ENCODE measurements at regions not wholly inside any gene's neighbourhood (a gene's known extent, or its start where the extent isn't known, plus 50 kb on each side); places are given as distances from the start of the nearest gene placed in this dataset.

GRCh38 chr7:22962775-22963350 lies 51.1 kb downstream of the HYCC1 start:
- DNase-seq (ENCODE audit: low spot score): no peak

- DNase-seq (ENCODE audit: low spot score): no peak
These were observed 55.2 kb downstream of the HYCC1 start for GRCh38 chr7:22958742-22959141.

- no peak for DNase-seq (ENCODE audit: low spot score)
These were observed 59.7 kb downstream of the HYCC1 start for GRCh38 chr7:22954251-22954650.

GRCh38 chr7:22952306-22953015 lies 61.5 kb downstream of the HYCC1 start:
- DNase-seq (ENCODE audit: low spot score): no peak

GRCh38 chr7:22949944-22950343 lies 64.0 kb downstream of the HYCC1 start:
- DNase-seq (ENCODE audit: low spot score): no peak

GRCh38 chr7:22949221-22949620 lies 64.7 kb downstream of the HYCC1 start:
- no peak for DNase-seq (ENCODE audit: low spot score)

- DNase-seq (ENCODE audit: low spot score): no peak
These were observed 65.2 kb downstream of the HYCC1 start for GRCh38 chr7:22948770-22949169.

GRCh38 chr7:22945584-22945983 lies 68.3 kb downstream of the HYCC1 start:
- peak; percentile 30 for DNase-seq (ENCODE audit: low spot score)

GRCh38 chr7:22944510-22944909 lies 69.4 kb downstream of the HYCC1 start:
- DNase-seq (ENCODE audit: low spot score): no peak

GRCh38 chr7:22944022-22944421 lies 69.9 kb downstream of the HYCC1 start:
- peak; percentile 40 for DNase-seq (ENCODE audit: low spot score)

GRCh38 chr7:22942191-22942590 lies 71.7 kb downstream of the HYCC1 start:
- peak; percentile 10 for DNase-seq (ENCODE audit: low spot score)

- no peak for DNase-seq (ENCODE audit: low spot score)
These were observed 74.1 kb downstream of the HYCC1 start for GRCh38 chr7:22939842-22940241.

- no peak for DNase-seq (ENCODE audit: low spot score)
These were observed 76.0 kb downstream of the HYCC1 start for GRCh38 chr7:22937946-22938345.

- DNase-seq (ENCODE audit: low spot score): no peak
These were observed 77.7 kb downstream of the HYCC1 start for GRCh38 chr7:22936246-22936645.

GRCh38 chr7:22935269-22935668 lies 78.7 kb downstream of the HYCC1 start:
- peak; percentile 83 for DNase-seq (ENCODE audit: low spot score)

- DNase-seq (ENCODE audit: low spot score): no peak
These were observed 79.4 kb downstream of the HYCC1 start for GRCh38 chr7:22934473-22935065.

- DNase-seq (ENCODE audit: low spot score): peak; percentile 88
These were observed 79.9 kb downstream of the HYCC1 start for GRCh38 chr7:22934023-22934422.

- DNase-seq (ENCODE audit: low spot score): no peak
These were observed 81.0 kb downstream of the HYCC1 start for GRCh38 chr7:22932896-22933295.

- DNase-seq (ENCODE audit: low spot score): no peak
These were observed 82.9 kb downstream of the HYCC1 start for GRCh38 chr7:22931011-22931410.

GRCh38 chr7:22922307-22922706 lies 91.6 kb downstream of the HYCC1 start:
- no peak for DNase-seq (ENCODE audit: low spot score)

GRCh38 chr7:22921386-22922086 lies 92.4 kb downstream of the HYCC1 start:
- DNase-seq (ENCODE audit: low spot score): no peak

- no peak for DNase-seq (ENCODE audit: low spot score)
These were observed 93.3 kb downstream of the HYCC1 start for GRCh38 chr7:22920672-22921071.

- no peak for DNase-seq (ENCODE audit: low spot score)
These were observed 90.5 kb upstream of the TOMM7 start for GRCh38 chr7:22913158-22913557.

All from umbilical cord (tissue), 1 donor.